BJ (cell line): ENCODE measurements at regions not wholly inside any gene's neighbourhood (a gene's known extent, or its start where the extent isn't known, plus 50 kb on each side); places are given as distances from the start of the nearest gene placed in this dataset.

Experiments used
- CTCF ChIA-PET: fragments of 350-600 bp; formaldehyde crosslinking; extraction: SDS; loops from one replicate; lab custom pipeline; 2021; ENCODE audit warnings: antibody characterized with exemption, inconsistent platforms; lab: Yijun Ruan, JAX
- POLR2A ChIA-PET: fragments of 300-600 bp; sonication (Branson Sonifier 250); formaldehyde crosslinking; extraction: SDS; loops from one replicate; lab custom pipeline; 2021; ENCODE audit warnings: antibody characterized with exemption; lab: Charles Lee
- DNase-seq: peaks from one replicate; pipeline ENCODE4 v3.0.0-alpha.2; 2011; ENCODE audit warnings: low read depth
- H3K27me3 ChIP-seq: 2 replicates; pipeline ENCODE4 v1.6.0; 2011; ENCODE audit warnings: low read length; ENCODE audit not compliant: control insufficient read depth, insufficient read depth
- H3K36me3 ChIP-seq: 2 replicates; pipeline ENCODE4 v1.5.1; 2011; ENCODE audit warnings: low read length; ENCODE audit not compliant: control insufficient read depth, insufficient read depth
- H3K4me3 ChIP-seq: 2 replicates; pipeline ENCODE4 v1.5.1; 2011; ENCODE audit warnings: low read depth, mild to moderate bottlenecking, control low read depth, low read length
- CTCF ChIP-seq: IDR thresholded peaks from 2 replicates; pipeline ENCODE4 v1.5.1; 2011; ENCODE audit warnings: low read depth, mild to moderate bottlenecking, control low read depth, inconsistent platforms, low read length, moderate library complexity; ENCODE audit not compliant: insufficient read depth

GRCh38 chr5:175388531-175388930 is 55.5 kb downstream of the DRD1 start:
- no peak for DNase-seq
- TF ChIP-seq CTCF = no peak
- POLR2A ChIA-PET = no interaction called here
- Histone ChIP-seq H3K4me3 (no peak overlapping the region), H3K27me3 (no peaks in the 10 kb centered on the region), H3K36me3 (no peaks in the 10 kb centered on the region)
- CTCF ChIA-PET = no interaction called here

- CTCF ChIA-PET = no interaction called here
These were observed 56.8 kb downstream of the DRD1 start for GRCh38 chr5:175387144-175387543.

GRCh38 chr5:175386526-175386925 is 57.5 kb downstream of the DRD1 start:
- no peak for DNase-seq
- ChIA-PET POLR2A (no interaction called here), CTCF (no interaction called here)
- H3K4me3 ChIP-seq = no peak overlapping the region
- no peaks in the 10 kb centered on the region for H3K27me3 ChIP-seq
- TF ChIP-seq CTCF = no peak
- no peaks in the 10 kb centered on the region for H3K36me3 ChIP-seq

More at GRCh38 chr5:175387144-175387543, 56.8 kb downstream of the DRD1 start:
- POLR2A ChIA-PET = no interaction called here
- H3K4me3 ChIP-seq = no peak overlapping the region
- H3K36me3 ChIP-seq = no peaks in the 10 kb centered on the region
- no peaks in the 10 kb centered on the region for H3K27me3 ChIP-seq
- DNase-seq = no peak
- TF ChIP-seq CTCF = no peak

GRCh38 chr5:175385691-175386362 is 58.2 kb downstream of the DRD1 start:
- Histone ChIP-seq H3K36me3 (no peaks in the 10 kb centered on the region), H3K27me3 (no peaks in the 10 kb centered on the region), H3K4me3 (no peak overlapping the region)
- CTCF ChIA-PET = no interaction called here
- no peak for TF ChIP-seq CTCF
- no peak for DNase-seq
- POLR2A ChIA-PET = no interaction called here

- no peaks in the 10 kb centered on the region for H3K27me3 ChIP-seq
- ChIA-PET CTCF (no interaction called here), POLR2A (no interaction called here)
- TF ChIP-seq CTCF = no peak
- no peak for DNase-seq
- no peaks in the 10 kb centered on the region for H3K36me3 ChIP-seq
- no peak overlapping the region for H3K4me3 ChIP-seq
These were observed 59.0 kb downstream of the DRD1 start for GRCh38 chr5:175384724-175385552.
